NCI-H226 (cell line): ENCODE measurements at regions not wholly inside any gene's neighbourhood (a gene's known extent, or its start where the extent isn't known, plus 50 kb on each side); places are given as distances from the start of the nearest gene placed in this dataset.

Experiments used
- DNase-seq: peaks from one replicate; pipeline ENCODE4 v3.0.0-alpha.2; 2015

DNA sequence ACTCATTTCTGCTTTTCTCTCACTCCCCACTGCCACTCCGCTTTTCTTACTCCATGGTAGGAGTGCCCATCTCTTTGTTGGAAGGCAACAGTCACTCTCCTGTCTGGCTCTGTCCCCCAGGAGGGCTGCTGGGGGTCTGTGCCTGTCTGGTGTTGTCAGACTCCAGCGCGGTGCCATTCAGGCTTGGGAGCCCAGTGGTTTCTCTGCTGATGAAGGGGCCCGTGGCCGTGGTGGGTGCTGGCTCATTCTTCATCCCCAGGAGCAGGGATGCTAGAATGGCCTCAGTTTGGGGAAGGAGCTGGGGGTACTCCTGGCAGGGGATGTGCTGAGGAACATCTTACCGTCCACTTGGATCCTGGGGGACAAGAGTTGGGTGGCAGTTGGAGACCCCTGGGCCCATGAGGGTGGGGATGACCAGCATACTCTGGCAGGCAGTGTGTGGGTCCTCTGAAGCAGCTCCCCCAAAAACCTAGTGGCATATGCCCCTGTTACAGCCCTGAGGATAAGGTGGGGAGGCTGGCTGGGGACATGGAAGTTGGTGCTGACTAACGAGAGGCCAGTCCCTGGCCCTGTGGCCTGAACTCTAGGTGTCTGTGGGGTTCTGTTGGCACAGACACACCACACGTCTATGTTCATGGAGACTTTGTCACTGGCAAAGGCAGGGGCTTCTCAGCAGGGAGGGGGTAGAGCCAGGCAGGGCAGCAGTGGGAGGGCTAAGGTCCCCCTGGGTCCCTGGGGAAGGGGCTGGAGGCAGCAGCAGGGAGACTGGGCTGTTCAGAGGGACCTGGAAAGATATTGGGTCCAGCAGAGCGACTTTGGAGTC, 102.8 kb upstream of the RET start:
- DNase-seq, result no peak

DNA sequence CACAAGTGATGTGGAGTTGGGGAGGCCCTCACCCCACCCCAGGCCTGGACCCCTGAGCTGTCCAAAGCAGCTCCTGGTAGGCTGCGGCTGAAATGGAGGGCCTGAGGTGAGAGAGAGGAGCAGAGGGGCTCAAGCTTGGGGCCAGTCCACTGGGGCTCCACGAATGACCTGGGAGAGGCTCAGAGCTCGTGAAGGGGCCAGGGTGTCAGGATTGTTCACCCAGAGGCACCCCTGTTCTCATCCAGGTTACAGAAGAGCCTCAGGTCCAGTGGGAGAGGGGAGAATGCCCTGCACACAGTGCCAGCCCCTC, 102.2 kb upstream of the RET start:
- DNase-seq, result no peak

DNA sequence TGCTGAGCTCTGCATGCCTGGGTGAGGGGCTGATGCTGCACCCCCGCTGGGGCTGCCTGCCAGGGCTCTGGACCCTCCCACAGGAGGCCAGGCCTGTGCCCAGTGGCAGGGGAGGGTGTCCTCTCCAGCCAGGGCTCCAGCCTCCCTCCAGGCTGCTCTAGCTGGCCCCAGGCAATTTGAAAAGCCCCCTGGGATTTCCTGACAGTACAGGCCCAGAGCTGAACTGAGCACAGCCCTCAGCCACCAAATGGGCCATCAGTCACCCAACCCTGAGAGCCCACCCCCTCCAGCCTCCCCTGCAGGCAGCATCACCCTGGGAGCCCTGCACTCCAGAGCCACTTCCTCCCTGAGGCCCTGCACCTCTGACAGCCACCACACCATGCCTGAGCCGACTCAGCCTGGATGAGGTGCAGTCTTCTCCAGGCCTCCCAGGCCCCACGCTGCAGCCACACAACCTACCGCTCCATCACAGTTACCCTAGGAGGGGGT, 101.8 kb upstream of the RET start:
- DNase-seq, result no peak

DNA sequence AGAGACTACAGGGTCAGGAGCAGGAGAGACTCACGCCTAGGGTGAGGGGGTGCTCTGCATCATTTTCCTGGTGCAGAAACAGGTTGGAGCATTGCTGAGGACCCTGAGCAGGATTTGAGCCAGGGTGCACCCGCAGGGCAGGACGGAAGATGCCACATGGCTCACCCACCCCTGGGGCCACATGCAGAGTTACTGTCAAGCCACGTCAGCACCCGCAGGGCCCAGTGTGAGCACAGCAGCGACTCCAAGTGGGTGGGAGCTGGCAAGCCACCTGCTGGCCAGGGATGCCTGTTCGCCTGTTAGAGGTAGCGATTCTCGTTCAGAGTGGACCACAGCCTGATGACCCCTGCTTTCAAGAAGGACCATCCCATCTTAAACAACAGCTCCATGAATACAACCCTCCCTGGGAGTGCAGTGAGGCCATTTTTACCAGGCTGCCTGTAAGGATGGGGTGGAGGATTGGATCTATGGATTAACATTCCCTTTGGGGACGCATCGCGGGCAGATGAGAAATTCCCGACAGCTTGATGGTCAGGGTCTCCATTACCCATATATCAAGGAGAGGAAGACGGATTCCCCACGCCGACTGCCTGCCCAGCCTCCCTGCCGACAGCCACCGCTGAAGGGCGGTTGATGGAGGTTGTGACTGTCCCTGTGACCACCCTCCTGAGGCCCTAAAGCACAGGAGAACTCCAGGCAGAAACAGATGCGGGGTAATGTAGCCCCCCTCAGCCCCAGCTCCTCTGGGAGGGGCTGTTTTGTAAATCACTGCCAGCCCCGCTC, 101.1 kb upstream of the RET start:
- DNase-seq, result no peak

DNA sequence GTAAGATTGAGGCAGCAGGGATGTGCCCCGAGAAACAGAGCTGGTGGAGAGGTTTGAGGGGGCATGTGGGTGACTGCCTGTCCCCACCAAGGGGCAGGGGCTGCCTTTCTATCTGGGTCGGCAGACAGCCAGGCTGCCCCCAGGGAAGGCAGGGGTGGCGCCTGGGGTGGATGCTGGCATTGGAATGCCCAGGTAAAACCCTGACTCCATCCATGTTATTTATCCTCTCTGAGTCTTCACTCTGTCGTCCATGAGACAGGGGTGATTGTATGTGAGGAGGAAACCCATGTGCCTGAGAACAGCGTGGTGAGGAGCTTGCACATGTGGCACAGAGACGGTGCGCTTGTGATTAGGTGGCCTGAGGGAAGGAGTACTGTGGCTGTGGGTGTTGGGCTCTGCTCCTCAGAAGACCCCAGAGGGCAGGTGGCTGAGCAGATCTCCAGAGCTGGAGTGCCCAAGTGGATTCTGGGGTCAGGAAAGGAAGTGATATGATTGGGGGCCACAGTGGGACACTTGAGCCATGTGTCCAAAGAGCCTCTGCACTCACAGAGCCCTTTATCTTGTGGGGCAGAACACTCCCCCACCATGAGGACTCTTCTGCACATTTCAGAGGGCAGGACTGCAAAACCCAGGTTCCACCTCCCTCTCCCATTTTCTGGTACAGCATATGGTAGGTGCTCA, 100.4 kb upstream of the RET start:
- no peak for DNase-seq

GRCh38 chr10:42977032-42977416, 99.8 kb upstream of the RET start:
- DNase-seq, result no peak

DNA sequence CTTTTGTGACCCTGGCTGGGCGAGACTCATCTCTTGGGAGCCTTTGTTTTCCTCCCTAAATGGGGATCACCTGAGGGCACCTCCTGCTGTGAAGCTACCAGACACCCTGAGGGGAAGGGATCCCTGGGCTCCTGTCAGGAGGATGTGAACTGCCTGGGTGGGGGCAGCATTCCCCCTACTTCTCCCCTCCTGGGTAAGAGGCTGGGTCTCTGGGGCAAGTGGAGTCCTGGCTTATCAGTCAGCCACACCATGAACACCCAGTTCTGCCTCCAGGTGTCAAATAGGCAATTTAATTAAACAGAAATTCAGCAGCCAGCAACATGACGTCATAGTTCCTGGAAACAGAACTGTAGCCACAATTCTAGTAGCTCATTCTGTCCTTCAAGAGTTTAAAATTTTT, 97.7 kb upstream of the RET start:
- DNase-seq, result no peak

- no peak for DNase-seq
Measured at GRCh38 chr10:42979721-42980467, 97.0 kb upstream of the RET start.

- no peak for DNase-seq
Measured at GRCh38 chr10:42980553-42981357, 96.1 kb upstream of the RET start.

DNA sequence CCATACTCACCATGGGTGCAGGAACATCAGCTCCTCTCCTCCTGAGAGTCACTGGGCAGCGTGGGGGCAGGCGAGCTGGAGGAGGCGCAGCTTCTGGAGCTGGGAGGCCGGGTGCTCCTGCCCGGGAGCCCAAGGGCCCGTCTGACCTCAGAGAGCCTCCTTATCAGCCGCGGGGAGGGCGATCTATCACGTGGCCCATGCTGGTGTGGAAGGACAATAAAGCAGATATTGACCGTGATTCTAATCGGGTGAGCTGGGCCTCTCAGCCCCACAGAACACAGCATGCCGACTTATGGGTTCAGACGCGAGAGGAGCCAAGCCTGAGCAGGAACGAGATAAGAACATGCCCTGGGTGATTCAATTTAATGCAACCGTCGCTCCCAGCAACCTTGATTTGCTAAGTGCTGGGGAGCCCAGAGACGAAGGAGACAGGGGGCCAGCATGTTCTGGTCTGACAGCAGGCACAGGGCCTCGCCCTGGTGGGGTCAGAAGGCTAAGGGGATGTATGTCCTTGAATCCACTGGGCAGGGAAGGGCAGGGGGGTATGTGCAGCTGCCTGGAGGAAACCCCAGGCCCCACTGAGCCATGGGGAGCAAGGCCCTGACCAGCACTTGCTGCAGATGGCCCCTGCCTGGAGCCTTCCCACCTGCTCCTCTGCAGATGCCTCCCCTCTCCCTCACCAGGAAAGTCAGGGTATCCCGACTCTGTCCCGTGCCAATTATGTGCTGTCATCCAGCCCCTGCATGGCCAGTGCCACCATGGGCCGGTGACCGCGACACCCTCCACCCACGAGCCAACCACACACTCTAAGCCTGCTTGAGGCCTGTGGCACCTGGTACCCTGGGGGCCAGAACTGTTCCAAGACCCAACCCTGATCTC, 95.3 kb upstream of the RET start:
- DNase-seq, result no peak

- DNase-seq, result no peak
Measured at GRCh38 chr10:42982891-42983506, 93.9 kb upstream of the RET start.

GRCh38 chr10:42983591-42983990, 93.3 kb upstream of the RET start:
- no peak for DNase-seq

DNA sequence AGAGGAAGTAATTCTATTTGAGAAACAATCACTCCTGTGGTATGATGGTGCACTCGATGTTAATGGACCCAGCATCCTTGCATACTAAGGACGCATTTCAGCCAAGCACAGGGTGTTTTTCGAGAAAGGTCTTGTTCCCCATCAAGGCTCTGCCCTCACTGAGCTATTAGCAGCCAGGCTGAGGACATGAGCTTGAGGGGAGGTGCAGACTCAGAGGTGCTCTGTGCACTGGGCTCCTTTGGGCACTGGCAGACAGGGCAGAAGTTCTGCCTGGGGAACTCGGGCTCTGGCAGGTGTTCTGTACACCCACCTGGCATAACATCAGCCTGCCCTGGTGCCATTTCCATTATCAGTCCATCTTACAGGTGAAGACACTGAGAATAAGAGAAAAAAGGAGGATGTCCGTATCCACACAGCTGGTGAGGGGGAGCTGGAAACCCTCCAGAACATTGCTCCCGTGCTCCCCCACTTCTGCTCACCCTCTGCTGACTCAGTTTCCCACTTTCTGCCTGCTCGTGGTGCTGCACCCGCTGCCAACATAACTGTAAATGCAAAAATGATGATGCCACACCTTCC, 92.7 kb upstream of the RET start:
- no peak for DNase-seq

GRCh38 chr10:42984761-42985325, 92.0 kb upstream of the RET start:
- no peak for DNase-seq

DNA sequence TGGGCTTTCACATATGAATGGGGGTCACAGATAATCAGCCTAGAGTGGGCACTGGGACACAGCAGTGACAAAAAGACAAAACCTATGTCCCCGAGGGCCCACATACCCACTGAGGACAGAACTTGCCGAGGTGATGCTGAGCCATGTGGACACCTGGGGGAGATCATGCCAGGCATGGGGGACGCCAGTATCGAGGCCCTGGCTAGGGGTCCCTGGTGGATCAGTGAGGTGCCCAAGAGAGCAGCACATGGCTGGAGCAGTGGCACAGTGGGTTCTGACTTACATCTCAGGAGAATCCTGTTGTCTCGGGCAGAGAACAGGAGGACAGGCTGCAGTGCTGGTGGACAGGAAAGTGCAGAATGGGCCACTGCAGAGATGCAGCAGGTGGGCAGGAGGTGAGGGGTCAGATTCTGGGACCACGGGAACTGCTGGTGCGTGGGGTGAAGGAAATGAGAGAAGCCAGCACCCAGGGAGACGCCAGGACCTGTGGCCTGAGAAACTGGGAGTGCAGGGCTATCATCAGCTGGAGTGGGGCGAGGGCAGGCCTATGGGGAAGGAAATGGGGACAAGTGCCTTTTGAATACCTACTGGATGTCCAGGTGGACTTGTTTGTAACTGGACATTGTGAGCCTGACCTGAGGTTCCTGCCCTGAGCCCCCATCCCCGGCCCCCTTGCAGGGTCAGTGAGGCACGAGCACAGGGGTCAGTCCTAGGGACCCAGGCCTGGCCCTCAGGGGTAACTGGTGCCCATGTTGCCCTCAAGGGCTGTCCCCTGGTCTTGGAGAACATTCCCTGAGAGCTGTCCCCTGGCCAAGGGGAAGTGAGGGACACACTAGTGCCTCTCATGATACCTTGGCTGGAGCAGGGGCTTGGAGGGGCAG, 91.2 kb upstream of the RET start:
- no peak for DNase-seq

DNA sequence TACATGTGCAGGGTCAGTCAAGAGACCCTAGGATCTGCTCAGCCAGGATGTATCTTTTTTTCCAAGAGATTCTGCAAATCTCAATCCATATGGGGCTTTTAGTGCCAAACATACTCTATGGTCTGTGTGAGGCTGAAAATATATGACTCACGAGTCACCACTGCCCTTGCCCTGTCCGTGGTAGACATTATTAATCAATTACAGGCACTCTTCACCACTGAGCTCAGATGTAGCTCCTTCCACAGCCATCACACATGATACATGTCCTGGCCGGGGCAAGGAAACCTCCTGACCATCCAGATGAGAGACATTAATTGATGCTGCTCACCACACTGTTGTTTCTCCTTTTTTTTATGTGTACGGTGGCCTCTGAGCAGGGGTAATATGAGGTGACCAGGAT, 90.2 kb upstream of the RET start:
- no peak for DNase-seq

DNA sequence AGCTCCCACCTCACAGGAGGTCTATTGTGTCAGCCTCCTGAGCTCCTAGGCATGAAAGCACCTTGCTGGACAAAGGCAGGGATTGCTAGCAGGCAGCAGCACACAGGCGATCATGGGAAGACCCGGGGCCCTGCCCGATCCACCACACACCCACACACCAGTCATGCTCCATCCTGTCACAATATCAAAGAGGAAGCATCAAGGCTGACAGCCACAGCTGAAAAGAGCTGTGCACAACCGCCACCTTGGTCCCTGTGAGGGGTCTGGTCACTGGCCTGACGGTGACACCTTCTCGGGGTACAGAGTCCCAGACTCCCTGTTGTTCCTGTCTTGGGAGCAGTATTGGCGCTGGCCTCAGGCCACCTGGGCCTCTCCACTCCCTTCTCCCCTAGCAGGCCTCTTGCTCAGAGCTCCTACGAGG, 89.7 kb upstream of the RET start:
- DNase-seq, result no peak

DNA sequence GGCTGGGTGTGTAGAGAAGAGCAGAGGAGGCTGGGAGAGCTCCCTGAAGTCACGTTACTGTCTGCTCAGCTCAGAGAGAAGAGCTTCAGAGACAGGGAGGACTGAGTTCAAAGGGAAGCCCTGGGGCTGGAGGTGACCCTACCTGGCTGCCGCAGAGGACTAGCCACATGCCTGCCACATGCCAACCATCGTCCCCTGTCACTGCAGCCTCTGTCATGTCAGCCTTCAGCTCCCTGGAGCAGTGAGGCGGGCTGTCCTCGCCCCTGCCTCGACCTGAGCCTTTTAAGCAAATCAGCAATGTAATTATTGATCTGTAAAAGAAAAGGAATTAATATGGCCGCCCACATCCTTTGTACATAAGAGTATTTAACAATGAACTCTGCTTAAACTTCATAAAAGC, 89.3 kb upstream of the RET start:
- DNase-seq, result no peak

DNA sequence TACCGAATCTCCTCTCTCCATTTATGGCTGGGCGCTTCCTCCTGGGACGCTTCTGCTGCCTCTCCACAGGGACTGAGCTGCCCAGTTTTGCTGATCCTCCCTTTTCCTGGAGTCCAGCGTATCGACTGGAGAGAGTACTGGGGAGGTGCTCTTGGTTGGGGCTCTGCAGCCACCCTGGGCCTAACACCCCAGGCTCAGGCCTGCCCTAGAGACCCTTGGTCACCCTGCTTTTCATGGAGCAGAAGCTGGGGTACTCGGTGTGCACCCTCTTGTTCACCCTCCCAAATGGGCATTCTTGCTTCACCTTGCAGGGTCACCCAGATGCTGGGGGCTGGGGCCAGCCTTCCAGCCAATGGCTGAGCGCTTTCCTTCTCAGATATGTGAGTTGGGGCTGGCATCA, 88.8 kb upstream of the RET start:
- DNase-seq, result no peak
